Body of pancreas (tissue), 4 donors: ENCODE measurements at regions not wholly inside any gene's neighbourhood (a gene's known extent, or its start where the extent isn't known, plus 50 kb on each side); places are given as distances from the start of the nearest gene placed in this dataset.
"Not testable (repeated sequence)": the region's sequence is repeated elsewhere in the genome, so short reads cannot be mapped to it uniquely, and the experiment has no call there.

ENCODE experiments used
- POLR2A ChIP-seq, 3 donors: fragments of 450-650 bp; IDR thresholded peaks; one replicate each; pipeline ENCODE4 v1.6.1; 2016; ENCODE audit warnings: antibody characterized with exemption in 3 of 3, mild to moderate bottlenecking in 2 of 3
- TF ChIP-seq, protein P1 (sequence below), 7 experiments: fragments of 450-650 bp in 4 of 7; fragments of 200-600 bp in 3 of 7; sonication (generic) in 3 of 7; IDR thresholded peaks; one replicate each; pipeline ENCODE4 v1.5.1; 2016 to 2019; ENCODE audit warnings: antibody characterized with exemption in 7 of 7

DNA sequence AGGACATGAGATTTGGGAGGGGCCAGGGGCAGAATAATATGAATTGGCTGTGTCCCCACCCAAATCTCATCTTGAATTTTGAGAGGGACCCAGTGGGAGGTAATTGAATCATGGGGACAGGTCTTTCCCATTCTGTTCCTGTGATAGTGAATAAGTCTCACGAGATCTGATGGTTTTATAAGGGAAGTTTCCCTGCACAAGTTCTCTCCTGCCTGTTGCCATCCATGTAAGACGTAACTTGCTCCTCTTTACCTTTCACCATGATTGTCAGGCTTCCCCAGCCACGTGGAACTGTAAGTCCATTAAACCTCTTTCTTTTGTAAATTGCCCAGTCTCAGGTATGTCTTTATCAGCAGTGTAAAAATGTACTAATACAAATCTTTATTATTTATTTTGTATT is 452.8 kb upstream of the MGAT4C start:
- TF ChIP-seq, protein P1, sequence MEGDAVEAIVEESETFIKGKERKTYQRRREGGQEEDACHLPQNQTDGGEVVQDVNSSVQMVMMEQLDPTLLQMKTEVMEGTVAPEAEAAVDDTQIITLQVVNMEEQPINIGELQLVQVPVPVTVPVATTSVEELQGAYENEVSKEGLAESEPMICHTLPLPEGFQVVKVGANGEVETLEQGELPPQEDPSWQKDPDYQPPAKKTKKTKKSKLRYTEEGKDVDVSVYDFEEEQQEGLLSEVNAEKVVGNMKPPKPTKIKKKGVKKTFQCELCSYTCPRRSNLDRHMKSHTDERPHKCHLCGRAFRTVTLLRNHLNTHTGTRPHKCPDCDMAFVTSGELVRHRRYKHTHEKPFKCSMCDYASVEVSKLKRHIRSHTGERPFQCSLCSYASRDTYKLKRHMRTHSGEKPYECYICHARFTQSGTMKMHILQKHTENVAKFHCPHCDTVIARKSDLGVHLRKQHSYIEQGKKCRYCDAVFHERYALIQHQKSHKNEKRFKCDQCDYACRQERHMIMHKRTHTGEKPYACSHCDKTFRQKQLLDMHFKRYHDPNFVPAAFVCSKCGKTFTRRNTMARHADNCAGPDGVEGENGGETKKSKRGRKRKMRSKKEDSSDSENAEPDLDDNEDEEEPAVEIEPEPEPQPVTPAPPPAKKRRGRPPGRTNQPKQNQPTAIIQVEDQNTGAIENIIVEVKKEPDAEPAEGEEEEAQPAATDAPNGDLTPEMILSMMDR (IDR thresholded peaks at IDR 0.05) = not testable (repeated sequence)
- not testable (repeated sequence) for TF ChIP-seq POLR2A (IDR thresholded peaks at IDR 0.05)
